H1 (cell line): ENCODE measurements at regions not wholly inside any gene's neighbourhood (a gene's known extent, or its start where the extent isn't known, plus 50 kb on each side); places are given as distances from the start of the nearest gene placed in this dataset.

Experiments
- CTCF ChIA-PET: fragments of 300-600 bp; sonication (Branson Sonifier 250); formaldehyde crosslinking; loops from one replicate; lab custom pipeline; 2021; ENCODE audit not compliant: partially characterized antibody; lab: Charles Lee
- POLR2A ChIA-PET: fragments of 300-600 bp; sonication (Branson Sonifier 250); formaldehyde crosslinking; loops from one replicate; lab custom pipeline; 2021; ENCODE audit warnings: inconsistent platforms; ENCODE audit not compliant: partially characterized antibody; lab: Charles Lee
- DNase-seq, 2 experiments: peaks; one replicate each; pipeline versions ENCODE4 v3.0.0 to v3.0.0-alpha.2; 2010 to 2022; ENCODE audit warnings: low spot score in 2 of 2, low read depth in 1 of 2, mixed read lengths in 1 of 2
- FAIRE-seq: peaks from 2 replicates; lab custom pipeline; 2011; peaks lifted over from hg19 to GRCh38; lab: Jason Lieb, UNC
- H2AFZ ChIP-seq: 2 replicates; pipeline ENCODE4 v1.8.1; 2012; ENCODE audit warnings: low read length, inconsistent platforms
- H2AK5ac ChIP-seq: 2 replicates; pipeline ENCODE4 v1.6.1; 2013; ENCODE audit warnings: low read depth, low read length
- H2BK120ac ChIP-seq: replicated peaks from 2 replicates; pipeline ENCODE3; 2013; ENCODE audit warnings: low read depth, low read length, inconsistent platforms
- H2BK12ac ChIP-seq: 2 replicates; pipeline ENCODE4 v1.6.1; 2013; ENCODE audit warnings: low read depth, low read length
- H2BK15ac ChIP-seq: 2 replicates; pipeline ENCODE4 v1.6.1; 2013; ENCODE audit warnings: low read length
- H2BK20ac ChIP-seq: 2 replicates; pipeline ENCODE4 v1.6.1; 2013; ENCODE audit warnings: low read length
- H2BK5ac ChIP-seq: 2 replicates; pipeline ENCODE4 v1.6.1; 2013; ENCODE audit warnings: low read depth, low read length
- H3K14ac ChIP-seq: 2 replicates; pipeline ENCODE4 v1.6.1; 2013; ENCODE audit warnings: inconsistent platforms; ENCODE audit not compliant: insufficient read length
- H3K18ac ChIP-seq: 2 replicates; pipeline ENCODE4 v1.6.1; 2013; ENCODE audit warnings: low read length; ENCODE audit errors: extremely low read depth
- H3K23ac ChIP-seq: 2 replicates; pipeline ENCODE4 v1.6.1; 2013; ENCODE audit warnings: inconsistent platforms; ENCODE audit not compliant: insufficient read length
- H3K23me2 ChIP-seq: 2 replicates; pipeline ENCODE4 v1.6.1; 2013; ENCODE audit warnings: low read depth, low read length
- H3K27ac ChIP-seq: 2 replicates; pipeline ENCODE4 v1.6.1; 2011; ENCODE audit warnings: low read depth, low read length, inconsistent platforms
- H3K27me3 ChIP-seq, 4 experiments: replicated peaks in 1 of 4; 1 replicate in 1 of 4; 2 replicates in 3 of 4; pipeline versions ENCODE4 v1.6.1 to v1.8.1; 2011 to 2013; ENCODE audit warnings: low read length in 3 of 4, mild to moderate bottlenecking in 3 of 4, inconsistent platforms in 2 of 4, mixed read lengths in 2 of 4, moderate library complexity in 1 of 4; ENCODE audit not compliant: control insufficient read depth in 3 of 4, insufficient read depth in 3 of 4; ENCODE audit errors: extremely low read depth in 1 of 4
- H3K36me3 ChIP-seq, 4 experiments: 2 replicates each; pipeline versions ENCODE4 v1.6.1 to v1.8.1; 2011 to 2013; ENCODE audit warnings: mild to moderate bottlenecking in 4 of 4, low read length in 3 of 4, moderate library complexity in 2 of 4, control low read depth in 1 of 4, inconsistent platforms in 1 of 4; ENCODE audit not compliant: insufficient read depth in 4 of 4, control insufficient read depth in 2 of 4
- H3K4ac ChIP-seq: replicated peaks from 2 replicates; pipeline ENCODE3; 2013; ENCODE audit warnings: low read length, low read depth, mixed read lengths, inconsistent platforms; ENCODE audit not compliant: insufficient read length
- H3K4me1 ChIP-seq, 4 experiments: replicated peaks in 1 of 4; 1 replicate in 1 of 4; 2 replicates in 3 of 4; pipeline versions ENCODE4 v1.6.1 to v1.8.1; 2011 to 2013; ENCODE audit warnings: low read length in 3 of 4, inconsistent platforms in 2 of 4, mixed read lengths in 1 of 4; ENCODE audit not compliant: insufficient read depth in 4 of 4, control insufficient read depth in 3 of 4
- H3K4me2 ChIP-seq, 2 experiments: 2 replicates each; pipeline versions ENCODE4 v1.6.1 to v1.8.1; 2011 to 2013; ENCODE audit warnings: low read depth in 2 of 2, low read length in 2 of 2, control low read depth in 1 of 2, inconsistent platforms in 1 of 2, mild to moderate bottlenecking in 1 of 2; ENCODE audit not compliant: insufficient read depth in 1 of 2
- H3K4me3 ChIP-seq, 4 experiments: fragments of 200-600, 300-600 bp in 1 of 4; sonication (generic), shearing (Covaris generic), sonication (Bioruptor Twin) in 1 of 4; 2 replicates each; pipeline versions ENCODE4 v1.5.1 to v1.8.1; 2011 to 2016; ENCODE audit warnings: low read length in 4 of 4, low read depth in 3 of 4, control low read depth in 2 of 4, inconsistent platforms in 2 of 4, mild to moderate bottlenecking in 2 of 4, mixed read lengths in 1 of 4, moderate library complexity in 1 of 4; ENCODE audit not compliant: insufficient read depth in 2 of 4; ENCODE audit errors: extremely low read depth in 1 of 4
- H3K56ac ChIP-seq: replicated peaks from 2 replicates; pipeline ENCODE3; 2013; ENCODE audit warnings: low read depth, mild to moderate bottlenecking, mixed read lengths, low read length, inconsistent platforms; ENCODE audit not compliant: insufficient read length
- H3K79me1 ChIP-seq: 2 replicates; pipeline ENCODE4 v1.6.1; 2013; ENCODE audit warnings: low read depth, low read length, control low read depth
- H3K79me2 ChIP-seq, 2 experiments: 2 replicates each; pipeline versions ENCODE4 v1.6.1 to v1.8.1; 2012 to 2013; ENCODE audit warnings: low read length in 2 of 2, mild to moderate bottlenecking in 2 of 2, inconsistent platforms in 1 of 2; ENCODE audit not compliant: insufficient read depth in 2 of 2, control insufficient read depth in 1 of 2
- H3K9ac ChIP-seq, 4 experiments: replicated peaks in 1 of 4; 1 replicate in 1 of 4; 2 replicates in 3 of 4; pipeline versions ENCODE4 v1.6.1 to v1.8.1; 2011 to 2013; ENCODE audit warnings: low read depth in 3 of 4, low read length in 3 of 4, control low read depth in 2 of 4, mild to moderate bottlenecking in 2 of 4, moderate library complexity in 2 of 4, inconsistent platforms in 1 of 4; ENCODE audit errors: extremely low read depth in 1 of 4
- H3K9me3 ChIP-seq, 2 experiments: 2 replicates each; pipeline versions ENCODE4 v1.6.1 to v1.8.1; 2012 to 2013; ENCODE audit warnings: mild to moderate bottlenecking in 2 of 2, moderate library complexity in 2 of 2, control low read depth in 1 of 2, inconsistent platforms in 1 of 2, low read depth in 1 of 2, low read length in 1 of 2, mixed read lengths in 1 of 2; ENCODE audit not compliant: insufficient read depth in 2 of 2
- H4K20me1 ChIP-seq, 2 experiments: replicated peaks in 1 of 2; 2 replicates each; pipeline versions ENCODE3 to v1.8.1; 2011 to 2013; ENCODE audit warnings: inconsistent platforms in 2 of 2, low read length in 2 of 2, mild to moderate bottlenecking in 1 of 2; ENCODE audit not compliant: insufficient read depth in 2 of 2, control insufficient read depth in 1 of 2
- H4K5ac ChIP-seq: 2 replicates; pipeline ENCODE4 v1.6.1; 2013; ENCODE audit warnings: low read length, low read depth, mixed read lengths, inconsistent platforms; ENCODE audit not compliant: insufficient read length
- H4K8ac ChIP-seq: 2 replicates; pipeline ENCODE4 v1.8.0; 2013; ENCODE audit warnings: mild to moderate bottlenecking, moderate library complexity, low read length, inconsistent platforms; ENCODE audit not compliant: insufficient read depth; ENCODE audit errors: extremely low read depth
- H4K91ac ChIP-seq: replicated peaks from 2 replicates; pipeline ENCODE3; 2013; ENCODE audit warnings: low read length, mixed read lengths, inconsistent platforms; ENCODE audit not compliant: insufficient read length
- ASH2L ChIP-seq: fragments of 200-600, 300-600 bp; sonication (generic); IDR thresholded peaks from one replicate; pipeline ENCODE4 v1.7.1; 2017; ENCODE audit warnings: low read length
- EGR1 ChIP-seq: IDR thresholded peaks from 2 replicates; pipeline ENCODE4 v1.6.1; 2011; ENCODE audit warnings: low read depth, low read length, borderline replicate concordance
- EP300 ChIP-seq, 2 experiments: IDR thresholded peaks; 1 replicate in 1 of 2; 2 replicates in 1 of 2; pipeline ENCODE4 v1.6.1; 2011 to 2012; ENCODE audit warnings: low read depth in 2 of 2, low read length in 2 of 2, mild to moderate bottlenecking in 2 of 2, borderline replicate concordance in 1 of 2, inconsistent platforms in 1 of 2, moderate library complexity in 1 of 2
- GTF2F1 ChIP-seq: IDR thresholded peaks from 2 replicates; pipeline ENCODE4 v1.6.1; 2012; ENCODE audit warnings: low read depth, low read length, improper control_type of control experiment, borderline replicate concordance
- HDAC6 ChIP-seq: IDR thresholded peaks from one replicate; pipeline ENCODE4 v1.7.1; 2012; ENCODE audit warnings: low read depth, mild to moderate bottlenecking, inconsistent platforms, low read length, moderate library complexity
- JUN ChIP-seq: IDR thresholded peaks from 2 replicates; pipeline ENCODE4 v1.6.1; 2011; ENCODE audit warnings: low read depth, mild to moderate bottlenecking, improper control_type of control experiment, low read length
- PHF8 ChIP-seq: fragments of 200-600 bp; sonication (generic); conservative IDR thresholded peaks from 2 replicates; pipeline ENCODE4 v1.7.1; 2012; ENCODE audit warnings: low read depth, mild to moderate bottlenecking, inconsistent platforms, low read length, moderate library complexity
- SIN3A ChIP-seq, 2 experiments: IDR thresholded peaks in 1 of 2; conservative IDR thresholded peaks in 1 of 2; 2 replicates each; pipeline ENCODE4 v1.6.1; 2011 to 2012; ENCODE audit warnings: low read length in 2 of 2, improper control_type of control experiment in 1 of 2, low read depth in 1 of 2, mild to moderate bottlenecking in 1 of 2
- WGBS, 2 experiments: shearing (Covaris generic) in 1 of 2; methylation state at CpG; one replicate each; pipeline versions ENCODE4 v1.1.6 to v1.1.7; 2013 to 2015; ENCODE audit warnings: low lambda C conversion rate in 2 of 2, mixed read lengths in 2 of 2, inconsistent platforms in 1 of 2, low coverage in 1 of 2, missing lambda C conversion rate in 1 of 2; ENCODE audit not compliant: insufficient replicate concordance in 2 of 2, insufficient coverage in 1 of 2, insufficient read length in 1 of 2; ENCODE audit errors: extremely low coverage in 1 of 2, missing lambda C conversion rate in 1 of 2; 5-methylcytosine and 5-hydroxymethylcytosine counted together

GRCh38 chr15:69814932-69815331, 282.8 kb downstream of the TLE3 start:
- Histone ChIP-seq H3K23me2 (no peaks in the 10 kb centered on the region; the same call in 1 of the 2 replicates), H4K91ac (no peak overlapping the region), H4K8ac (no peak overlapping the region), H3K4me1 (peaks cover 4 to 11% (median 6%) of the 10 kb centered on the region in 4 experiments; a peak in 6 of 7 replicates), H2BK15ac (no peak overlapping the region), H3K79me1 (no peaks in the 10 kb centered on the region), H2AFZ (no peak overlapping the region), H2BK12ac (no peak overlapping the region; the same call in 1 of the 2 replicates), H3K9ac (no peak overlapping the region), H3K56ac (no peak overlapping the region), H3K27ac (no peak overlapping the region), H2BK120ac (no peak overlapping the region), H2BK5ac (no peak overlapping the region), H2BK20ac (no peak overlapping the region), H3K23ac (no peak overlapping the region), H2AK5ac (no peak overlapping the region), H3K4me3 (no peak overlapping the region), H4K20me1 (no peaks in the 10 kb centered on the region), H3K79me2 (no peaks in the 10 kb centered on the region), H3K18ac (no peak overlapping the region), H3K9me3 (no peaks in the 10 kb centered on the region), H3K27me3 (no peaks in the 10 kb centered on the region), H3K4ac (no peak overlapping the region), H3K36me3 (no peaks in the 10 kb centered on the region), H3K4me2 (no peak overlapping the region), H4K5ac (no peak overlapping the region), H3K14ac (no peak overlapping the region)
- FAIRE-seq (no peak), DNase-seq (no peak)
- TF ChIP-seq SIN3A (conservative IDR thresholded peaks at IDR 0.05 in 1 of 2, IDR thresholded peaks at IDR 0.05 in 1 of 2; ENCODE audit: low read depth in 1 of 2, low read length in 2 of 2) = no peak
- TF ChIP-seq GTF2F1 = no peak
- TF ChIP-seq HDAC6 = no peak
- no peak for TF ChIP-seq EP300 (IDR thresholded peaks at IDR 0.05; ENCODE audit: borderline replicate concordance in 1 of 2, low read depth in 2 of 2, low read length in 2 of 2)
- TF ChIP-seq ASH2L = no peak
- TF ChIP-seq EGR1 = no peak
- no peak for TF ChIP-seq PHF8
- TF ChIP-seq JUN = no peak
- POLR2A ChIA-PET = interaction anchor here (1.1 kb wide), 1 partner anchor 19 kb away, joined by 3 read pairs; no protein-coding TSS in a partner anchor
- 92% methylated on average over 9 of the region's 9 CpGs; no CpG with 5 or more reads in 1 of the 2 experiments for WGBS, 2 experiments
- CTCF ChIA-PET = interaction anchor here (1.0 to 1.6 kb wide), 6 partner anchors 8 to 229 kb away, joined by 3 to 5 read pairs (median 4); no protein-coding TSS in a partner anchor
